ENCODE measurements at regions not wholly inside any gene's neighbourhood (a gene's known extent, or its start where the extent isn't known, plus 50 kb on each side); places are given as distances from the start of the nearest gene placed in this dataset.

- Mint-ChIP-seq H3K9me3 (ENCODE audit: low read depth) (peaks cover 3% of the 10 kb centered on the region), H3K4me3 (ENCODE audit: low read depth) (no peak overlapping the region), H3K36me3 (ENCODE audit: insufficient read depth) (no peaks in the 10 kb centered on the region), H3K27ac (no peak overlapping the region), H3K27me3 (peaks cover 3% of the 10 kb centered on the region), H3K4me1 (ENCODE audit: low read depth) (no peaks in the 10 kb centered on the region)
- no peak for TF ChIP-seq CTCF (IDR thresholded peaks at IDR 0.05; ENCODE audit: unreplicated experiment)
- DNase-seq (ENCODE audit: low spot score, unreplicated experiment): no peak
Observed at GRCh38 chr13:61831026-61831425, 415.4 kb upstream of the PCDH20 start.

GRCh38 chr13:61830475-61830874, 414.8 kb upstream of the PCDH20 start:
- H3K9me3 Mint-ChIP-seq (ENCODE audit: low read depth): peaks cover 3% of the 10 kb centered on the region
- H3K36me3 Mint-ChIP-seq (ENCODE audit: insufficient read depth): no peaks in the 10 kb centered on the region
- no peak for DNase-seq (ENCODE audit: low spot score, unreplicated experiment)
- no peaks in the 10 kb centered on the region for H3K4me1 Mint-ChIP-seq (ENCODE audit: low read depth)
- H3K4me3 Mint-ChIP-seq (ENCODE audit: low read depth): no peak overlapping the region
- peaks cover under 1% of the 10 kb centered on the region for H3K27me3 Mint-ChIP-seq
- H3K27ac Mint-ChIP-seq: no peak overlapping the region
- no peak for TF ChIP-seq CTCF (IDR thresholded peaks at IDR 0.05; ENCODE audit: unreplicated experiment)

- H3K27ac Mint-ChIP-seq: no peak overlapping the region
- H3K4me3 Mint-ChIP-seq (ENCODE audit: low read depth): no peak overlapping the region
- no peaks in the 10 kb centered on the region for H3K9me3 Mint-ChIP-seq (ENCODE audit: low read depth)
Observed at GRCh38 chr13:61824168-61824567, 408.5 kb upstream of the PCDH20 start.

GRCh38 chr13:61812286-61812685, 396.6 kb upstream of the PCDH20 start:
- Mint-ChIP-seq H3K4me3 (ENCODE audit: low read depth) (no peak overlapping the region), H3K4me1 (ENCODE audit: low read depth) (no peaks in the 10 kb centered on the region), H3K36me3 (ENCODE audit: insufficient read depth) (no peaks in the 10 kb centered on the region), H3K27me3 (no peaks in the 10 kb centered on the region), H3K27ac (no peak overlapping the region), H3K9me3 (ENCODE audit: low read depth) (peaks cover 9% of the 10 kb centered on the region)
- TF ChIP-seq CTCF (IDR thresholded peaks at IDR 0.05; ENCODE audit: unreplicated experiment): no peak
- DNase-seq (ENCODE audit: low spot score, unreplicated experiment): no peak

More at GRCh38 chr13:61824168-61824567, 408.5 kb upstream of the PCDH20 start:
- H3K4me1 Mint-ChIP-seq (ENCODE audit: low read depth): peaks cover 7% of the 10 kb centered on the region
- no peak for TF ChIP-seq CTCF (IDR thresholded peaks at IDR 0.05; ENCODE audit: unreplicated experiment)
- no peak for DNase-seq (ENCODE audit: low spot score, unreplicated experiment)
- H3K36me3 Mint-ChIP-seq (ENCODE audit: insufficient read depth): no peaks in the 10 kb centered on the region
- no peaks in the 10 kb centered on the region for H3K27me3 Mint-ChIP-seq

GRCh38 chr13:61810065-61810464, 394.4 kb upstream of the PCDH20 start:
- Mint-ChIP-seq H3K4me1 (ENCODE audit: low read depth) (no peaks in the 10 kb centered on the region), H3K27me3 (no peaks in the 10 kb centered on the region), H3K36me3 (ENCODE audit: insufficient read depth) (no peaks in the 10 kb centered on the region), H3K27ac (no peak overlapping the region), H3K9me3 (ENCODE audit: low read depth) (no peaks in the 10 kb centered on the region), H3K4me3 (ENCODE audit: low read depth) (no peak overlapping the region)
- no peak for TF ChIP-seq CTCF (IDR thresholded peaks at IDR 0.05; ENCODE audit: unreplicated experiment)
- DNase-seq (ENCODE audit: low spot score, unreplicated experiment): no peak
